ENCODE measurements at regions not wholly inside any gene's neighbourhood (a gene's known extent, or its start where the extent isn't known, plus 50 kb on each side); places are given as distances from the start of the nearest gene placed in this dataset.

DNA sequence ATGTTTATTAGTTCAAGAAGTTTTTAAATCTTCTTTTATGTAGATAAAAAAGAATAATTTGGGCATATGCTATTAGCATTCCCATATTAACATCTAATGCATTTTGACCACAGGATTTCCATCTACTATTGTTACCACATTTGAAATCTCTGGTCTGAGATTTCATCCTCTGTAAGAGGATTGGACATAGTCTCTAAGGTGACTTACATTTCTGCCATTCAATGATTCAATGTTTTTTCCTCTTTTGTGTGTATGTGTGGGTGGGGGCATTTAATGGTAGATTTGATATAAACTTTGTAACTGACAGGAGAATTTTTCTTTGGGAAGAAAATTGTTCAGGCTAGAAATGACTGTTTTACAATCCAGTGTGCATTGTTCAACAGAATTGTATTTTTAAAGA lies 307.3 kb upstream of the RBMS3 start:
- H3K4me3 ChIP-seq (ENCODE audit: low read depth, poor library complexity, severe bottlenecking) = no peak overlapping the region
- TF ChIP-seq, protein P1, sequence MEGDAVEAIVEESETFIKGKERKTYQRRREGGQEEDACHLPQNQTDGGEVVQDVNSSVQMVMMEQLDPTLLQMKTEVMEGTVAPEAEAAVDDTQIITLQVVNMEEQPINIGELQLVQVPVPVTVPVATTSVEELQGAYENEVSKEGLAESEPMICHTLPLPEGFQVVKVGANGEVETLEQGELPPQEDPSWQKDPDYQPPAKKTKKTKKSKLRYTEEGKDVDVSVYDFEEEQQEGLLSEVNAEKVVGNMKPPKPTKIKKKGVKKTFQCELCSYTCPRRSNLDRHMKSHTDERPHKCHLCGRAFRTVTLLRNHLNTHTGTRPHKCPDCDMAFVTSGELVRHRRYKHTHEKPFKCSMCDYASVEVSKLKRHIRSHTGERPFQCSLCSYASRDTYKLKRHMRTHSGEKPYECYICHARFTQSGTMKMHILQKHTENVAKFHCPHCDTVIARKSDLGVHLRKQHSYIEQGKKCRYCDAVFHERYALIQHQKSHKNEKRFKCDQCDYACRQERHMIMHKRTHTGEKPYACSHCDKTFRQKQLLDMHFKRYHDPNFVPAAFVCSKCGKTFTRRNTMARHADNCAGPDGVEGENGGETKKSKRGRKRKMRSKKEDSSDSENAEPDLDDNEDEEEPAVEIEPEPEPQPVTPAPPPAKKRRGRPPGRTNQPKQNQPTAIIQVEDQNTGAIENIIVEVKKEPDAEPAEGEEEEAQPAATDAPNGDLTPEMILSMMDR (IDR thresholded peaks at IDR 0.05) = no peak
- no peak for TF ChIP-seq POLR2A (IDR thresholded peaks at IDR 0.05)
- intact Hi-C loops (cut with DNase I; ENCODE audit: low total_unique reads) = no loop called here
- DNase-seq (ENCODE audit: low spot score in 2 of 2) = no peak

DNA sequence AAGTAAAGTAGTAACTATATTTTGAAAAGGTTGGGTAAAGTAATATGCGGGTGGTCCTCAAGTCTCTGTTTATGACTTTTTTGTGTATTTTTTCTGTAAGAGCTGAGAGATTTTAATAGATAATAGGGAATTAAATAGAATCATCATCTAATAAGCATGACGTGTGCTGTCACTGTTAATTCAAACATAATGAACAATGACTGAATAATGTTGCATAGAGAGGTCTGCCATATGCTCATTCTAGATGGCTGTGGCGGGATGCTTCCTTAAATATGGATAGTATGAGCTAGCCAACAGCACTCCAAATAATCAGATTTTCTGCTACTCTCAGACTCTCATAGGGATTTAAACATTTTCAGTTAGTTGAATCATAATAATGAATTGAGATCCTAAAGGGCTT lies 302.8 kb upstream of the RBMS3 start:
- intact Hi-C loops (cut with DNase I; ENCODE audit: low total_unique reads) = no loop called here
- 62 to 65% methylated on average over 3 of the region's 3 CpGs for WGBS, 2 donors
- DNase-seq (ENCODE audit: low spot score in 2 of 2) = no peak
- no peak overlapping the region for H3K4me3 ChIP-seq (ENCODE audit: low read depth, poor library complexity, severe bottlenecking)
- TF ChIP-seq, protein P1 (IDR thresholded peaks at IDR 0.05) = no peak

DNA sequence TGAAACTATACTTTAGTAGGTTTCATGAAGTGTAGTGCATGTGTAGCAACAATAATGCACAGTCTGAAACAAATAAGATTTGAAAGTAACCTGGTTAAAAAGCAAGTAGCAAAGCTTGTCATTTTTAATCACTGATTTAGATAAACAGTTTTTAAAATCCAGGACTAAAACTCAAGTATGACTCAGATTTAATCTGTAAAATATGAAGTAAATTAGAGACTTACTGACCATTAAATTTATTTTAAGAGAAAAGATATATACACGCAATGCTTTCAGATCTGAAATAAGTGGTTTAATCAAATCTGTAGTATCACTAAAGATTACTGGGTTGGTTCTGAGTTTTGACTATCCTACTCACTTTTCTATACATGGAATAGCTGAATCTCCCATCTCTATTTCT lies 300.7 kb upstream of the RBMS3 start:
- TF ChIP-seq POLR2A (IDR thresholded peaks at IDR 0.05) = no peak
- TF ChIP-seq, protein P1 (IDR thresholded peaks at IDR 0.05) = no peak
- H3K4me3 ChIP-seq (ENCODE audit: low read depth, poor library complexity, severe bottlenecking) = no peak overlapping the region
- DNase-seq (ENCODE audit: low spot score in 2 of 2) = no peak
- 89 to 90% methylated on average over 1 of the region's 1 CpG for WGBS, 2 donors
- intact Hi-C loops (cut with DNase I; ENCODE audit: low total_unique reads) = no loop called here

DNA sequence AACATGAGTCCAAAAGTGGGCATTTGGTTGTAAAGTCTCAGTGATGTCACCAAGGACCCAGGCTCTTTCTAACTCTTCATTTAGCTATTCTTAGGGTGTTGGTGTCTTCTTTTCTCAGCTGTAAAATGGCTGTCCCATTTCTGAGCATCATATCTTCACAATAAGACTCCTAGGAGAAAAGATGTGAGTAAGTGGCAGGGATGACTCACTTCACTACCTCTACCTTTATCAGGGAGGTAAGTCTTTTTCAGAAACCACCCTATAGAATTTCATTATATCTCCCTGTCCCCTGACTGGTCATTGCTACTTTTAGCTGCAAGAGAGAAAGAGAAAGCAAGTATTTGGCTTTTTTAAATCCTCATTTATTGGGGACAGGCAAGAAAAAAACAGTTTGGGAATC lies 300.2 kb upstream of the RBMS3 start:
- TF ChIP-seq, protein P1 (IDR thresholded peaks at IDR 0.05) = no peak
- intact Hi-C loops (cut with DNase I; ENCODE audit: low total_unique reads) = no loop called here
- no peak for DNase-seq (ENCODE audit: low spot score in 2 of 2)
- H3K4me3 ChIP-seq (ENCODE audit: low read depth, poor library complexity, severe bottlenecking) = no peak overlapping the region

DNA sequence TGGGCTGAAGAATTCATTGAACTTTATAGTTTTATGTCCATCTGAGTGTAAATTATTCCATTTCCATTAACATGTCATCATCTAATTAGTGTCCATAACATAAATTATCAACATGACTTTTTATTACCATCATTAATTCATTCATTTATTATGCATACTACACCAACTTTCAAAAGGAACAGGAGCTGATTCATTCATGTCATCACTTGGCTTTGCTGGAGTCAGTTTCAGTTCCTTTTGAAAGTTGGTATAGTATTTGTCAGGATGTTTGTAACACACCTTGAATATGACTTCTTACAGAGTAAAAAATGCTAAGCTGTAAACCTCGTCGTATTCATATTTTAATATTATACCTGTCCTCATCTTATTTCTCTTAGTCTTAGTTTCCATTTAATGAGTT lies 298.0 kb upstream of the RBMS3 start:
- H3K4me3 ChIP-seq (ENCODE audit: low read depth, poor library complexity, severe bottlenecking) = no peak overlapping the region
- no peak for TF ChIP-seq POLR2A (IDR thresholded peaks at IDR 0.05)
- TF ChIP-seq, protein P1 (IDR thresholded peaks at IDR 0.05) = no peak
- DNase-seq (ENCODE audit: low spot score in 2 of 2) = no peak
- intact Hi-C loops (cut with DNase I; ENCODE audit: low total_unique reads) = no loop called here
- 87 to 95% methylated on average over 2 of the region's 2 CpGs for WGBS, 2 donors

DNA sequence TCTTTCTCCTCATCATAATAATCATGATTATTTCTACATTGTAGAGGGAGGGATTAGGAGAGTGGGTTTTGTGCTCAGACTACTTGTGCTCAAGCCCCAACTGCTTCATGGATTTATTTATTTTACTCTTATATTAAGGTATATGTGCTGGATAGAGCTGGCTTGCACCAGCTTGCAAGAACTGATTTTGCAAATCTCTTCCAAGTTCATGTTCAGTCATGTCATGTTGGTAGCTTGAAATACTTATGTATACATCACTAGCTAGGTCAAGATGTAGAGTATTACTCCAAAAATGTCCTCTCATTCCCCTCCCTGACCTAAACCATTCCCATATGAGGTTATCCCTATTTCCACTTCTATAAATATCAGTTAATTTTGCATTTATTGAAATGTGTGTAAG lies 293.9 kb upstream of the RBMS3 start:
- TF ChIP-seq POLR2A (IDR thresholded peaks at IDR 0.05) = no peak
- TF ChIP-seq, protein P1 (IDR thresholded peaks at IDR 0.05) = no peak
- intact Hi-C loops (cut with DNase I; ENCODE audit: low total_unique reads) = no loop called here
- H3K4me3 ChIP-seq (ENCODE audit: low read depth, poor library complexity, severe bottlenecking) = no peak overlapping the region
- DNase-seq (ENCODE audit: low spot score in 2 of 2) = no peak

Measured in lower leg skin (tissue), 4 donors.